ENCODE measurements at regions not wholly inside any gene's neighbourhood (a gene's known extent, or its start where the extent isn't known, plus 50 kb on each side); places are given as distances from the start of the nearest gene placed in this dataset.
"Not testable (repeated sequence)": the region's sequence is repeated elsewhere in the genome, so short reads cannot be mapped to it uniquely, and the experiment has no call there.

DNA sequence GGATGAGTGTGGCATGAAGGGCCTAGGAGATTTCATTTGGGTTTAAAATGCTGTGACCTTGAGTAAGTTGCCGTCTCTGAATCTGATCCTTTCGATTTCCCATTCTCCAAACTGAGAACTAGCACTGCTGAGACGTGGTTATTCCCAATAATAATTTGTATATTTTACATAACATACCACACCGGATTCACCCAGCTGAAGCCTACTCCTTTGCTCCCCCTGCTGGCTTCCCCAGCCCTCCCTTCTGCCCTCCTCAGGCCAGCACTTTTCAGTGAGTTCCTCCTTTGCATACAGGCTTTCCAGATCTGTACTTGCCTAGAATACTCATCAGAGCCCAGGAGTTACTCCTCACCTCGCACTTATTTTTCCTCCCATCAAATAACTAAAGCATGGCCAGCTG lies 255.1 kb downstream of the OR4F29 start:
- DNase-seq (ENCODE audit: low read depth, low spot score) = not testable (repeated sequence)

DNA sequence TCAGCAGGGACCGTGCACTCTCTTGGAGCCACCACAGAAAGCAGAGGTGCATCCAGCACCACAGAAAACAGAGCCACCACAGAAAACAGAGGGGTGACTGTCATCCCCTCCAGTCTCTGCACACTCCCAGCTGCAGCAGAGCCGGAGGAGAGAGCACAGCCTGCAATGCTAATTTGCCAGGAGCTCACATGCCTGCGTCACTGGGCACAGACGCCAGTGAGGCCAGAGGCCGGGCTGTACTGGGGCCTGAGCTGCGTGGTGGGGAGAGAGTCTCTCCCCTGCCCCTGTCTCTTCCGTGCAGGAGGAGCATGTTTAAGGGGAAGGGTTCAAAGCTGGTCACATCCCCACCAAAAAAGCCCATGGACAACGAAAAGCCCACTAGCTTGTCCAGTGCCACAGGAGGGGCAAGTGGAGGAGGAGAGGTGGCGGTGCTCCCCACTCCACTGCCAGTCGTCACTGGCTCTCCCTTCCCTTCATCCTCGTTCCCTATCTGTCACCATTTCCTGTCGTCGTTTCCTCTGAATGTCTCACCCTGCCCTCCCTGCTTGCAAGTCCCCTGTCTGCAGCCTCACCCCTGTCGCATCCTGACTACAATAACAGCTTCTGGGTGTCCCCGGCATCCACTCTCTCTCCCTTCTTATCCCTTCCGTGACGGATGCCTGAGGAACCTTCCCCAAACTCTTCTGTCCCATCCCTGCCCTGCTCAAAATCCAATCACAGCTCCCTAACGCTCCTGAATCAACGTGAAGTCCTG lies 260.0 kb downstream of the OR4F29 start:
- not testable (repeated sequence) for DNase-seq (ENCODE audit: low read depth, low spot score)

DNA sequence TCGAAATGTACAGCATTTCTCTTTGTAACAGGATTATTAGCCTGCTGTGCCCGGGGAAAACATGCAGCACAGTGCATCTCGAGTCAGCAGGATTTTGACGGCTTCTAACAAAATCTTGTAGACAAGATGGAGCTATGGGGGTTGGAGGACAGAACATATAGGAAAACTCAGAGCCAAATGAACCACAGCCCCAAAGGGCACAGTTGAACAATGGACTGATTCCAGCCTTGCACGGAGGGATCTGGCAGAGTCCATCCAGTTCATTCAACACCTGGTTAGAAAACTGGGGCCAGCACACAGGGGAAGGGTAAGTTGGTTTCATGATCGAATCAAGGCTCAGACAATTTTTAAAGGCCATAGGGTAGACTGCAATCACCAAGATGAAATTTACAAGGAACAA lies 260.8 kb downstream of the OR4F29 start:
- not testable (repeated sequence) for DNase-seq (ENCODE audit: low read depth, low spot score)

DNA sequence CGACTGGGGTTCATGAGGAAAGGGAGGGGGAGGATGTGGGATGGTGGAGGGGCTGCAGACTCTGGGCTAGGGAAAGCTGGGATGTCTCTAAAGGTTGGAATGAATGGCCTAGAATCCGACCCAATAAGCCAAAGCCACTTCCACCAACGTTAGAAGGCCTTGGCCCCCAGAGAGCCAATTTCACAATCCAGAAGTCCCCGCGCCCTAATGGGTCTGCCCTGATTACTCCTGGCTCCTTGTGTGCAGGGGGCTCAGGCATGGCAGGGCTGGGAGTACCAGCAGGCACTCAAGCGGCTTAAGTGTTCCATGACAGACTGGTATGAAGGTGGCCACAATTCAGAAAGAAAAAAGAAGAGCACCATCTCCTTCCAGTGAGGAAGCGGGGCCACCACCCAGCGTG lies 261.6 kb downstream of the OR4F29 start:
- DNase-seq (ENCODE audit: low read depth, low spot score) = not testable (repeated sequence)

DNA sequence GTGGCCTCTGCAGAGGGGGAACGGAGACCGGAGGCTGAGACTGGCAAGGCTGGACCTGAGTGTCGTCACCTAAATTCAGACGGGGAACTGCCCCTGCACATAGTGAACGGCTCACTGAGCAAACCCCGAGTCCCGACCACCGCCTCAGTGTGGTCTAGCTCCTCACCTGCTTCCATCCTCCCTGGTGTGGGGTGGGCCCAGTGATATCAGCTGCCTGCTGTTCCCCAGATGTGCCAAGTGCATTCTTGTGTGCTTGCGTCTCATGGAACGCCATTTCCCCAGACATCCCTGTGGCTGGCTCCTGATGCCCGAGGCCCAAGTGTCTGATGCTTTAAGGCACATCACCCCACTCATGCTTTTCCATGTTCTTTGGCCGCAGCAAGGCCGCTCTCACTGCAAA lies 262.2 kb downstream of the OR4F29 start:
- not testable (repeated sequence) for DNase-seq (ENCODE audit: low read depth, low spot score)

DNA sequence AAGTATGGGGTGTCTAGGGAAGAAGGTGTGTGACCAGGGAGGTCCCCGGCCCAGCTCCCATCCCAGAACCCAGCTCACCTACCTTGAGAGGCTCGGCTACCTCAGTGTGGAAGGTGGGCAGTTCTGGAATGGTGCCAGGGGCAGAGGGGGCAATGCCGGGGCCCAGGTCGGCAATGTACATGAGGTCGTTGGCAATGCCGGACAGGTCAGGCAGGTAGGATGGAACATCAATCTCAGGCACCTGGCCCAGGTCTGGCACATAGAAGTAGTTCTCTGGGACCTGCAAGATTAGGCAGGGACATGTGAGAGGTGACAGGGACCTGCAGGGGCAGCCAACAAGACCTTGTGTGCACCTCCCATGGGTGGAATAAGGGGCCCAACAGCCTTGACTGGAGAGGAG lies 264.2 kb downstream of the OR4F29 start:
- DNase-seq (ENCODE audit: low read depth, low spot score) = not testable (repeated sequence)

DNA sequence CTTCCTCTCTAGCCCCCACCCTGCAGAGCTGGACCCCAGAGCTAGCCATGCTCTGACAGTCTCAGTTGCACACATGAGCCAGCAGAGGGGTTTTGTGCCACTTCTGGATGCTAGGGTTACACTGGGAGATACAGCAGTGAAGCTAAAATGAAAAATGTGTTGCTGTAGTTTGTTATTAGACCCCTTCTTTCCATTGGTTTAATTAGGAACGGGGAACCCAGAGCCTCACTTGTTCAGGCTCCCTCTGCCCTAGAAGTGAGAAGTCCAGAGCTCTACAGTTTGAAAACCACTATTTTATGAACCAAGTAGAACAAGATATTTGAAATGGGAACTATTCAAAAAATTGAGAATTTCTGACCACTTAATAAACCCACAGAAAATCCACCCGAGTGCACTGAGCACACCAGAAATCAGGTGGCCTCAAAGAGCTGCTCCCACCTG lies 264.8 kb downstream of the OR4F29 start:
- DNase-seq (ENCODE audit: low read depth, low spot score) = not testable (repeated sequence)

DNA sequence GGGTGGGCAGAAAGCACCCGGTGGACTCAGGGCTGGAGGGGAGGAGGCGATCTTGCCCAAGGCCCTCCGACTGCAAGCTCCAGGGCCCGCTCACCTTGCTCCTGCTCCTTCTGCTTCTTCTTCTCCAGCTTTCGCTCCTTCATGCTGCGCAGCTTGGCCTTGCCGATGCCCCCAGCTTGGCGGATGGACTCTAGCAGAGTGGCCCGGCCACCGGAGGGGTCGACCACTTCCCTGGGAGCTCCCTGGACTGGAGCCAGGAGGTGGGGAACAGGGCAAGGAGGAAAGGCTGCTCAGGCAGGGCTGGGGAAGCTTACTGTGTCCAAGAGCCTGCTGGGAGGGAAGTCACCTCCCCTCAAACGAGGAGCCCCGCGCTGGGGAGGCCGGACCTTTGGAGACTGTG lies 265.3 kb downstream of the OR4F29 start:
- not testable (repeated sequence) for DNase-seq (ENCODE audit: low read depth, low spot score)

DNA sequence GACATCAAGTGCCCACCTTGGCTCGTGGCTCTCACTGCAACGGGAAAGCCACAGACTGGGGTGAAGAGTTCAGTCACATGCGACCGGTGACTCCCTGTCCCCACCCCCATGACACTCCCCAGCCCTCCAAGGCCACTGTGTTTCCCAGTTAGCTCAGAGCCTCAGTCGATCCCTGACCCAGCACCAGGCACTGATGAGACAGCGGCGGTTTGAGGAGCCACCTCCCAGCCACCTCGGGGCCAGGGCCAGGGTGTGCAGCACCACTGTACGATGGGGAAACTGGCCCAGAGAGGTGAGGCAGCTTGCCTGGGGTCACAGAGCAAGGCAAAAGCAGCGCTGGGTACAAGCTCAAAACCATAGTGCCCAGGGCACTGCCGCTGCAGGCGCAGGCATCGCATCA lies 266.0 kb downstream of the OR4F29 start:
- DNase-seq (ENCODE audit: low read depth, low spot score) = not testable (repeated sequence)

DNA sequence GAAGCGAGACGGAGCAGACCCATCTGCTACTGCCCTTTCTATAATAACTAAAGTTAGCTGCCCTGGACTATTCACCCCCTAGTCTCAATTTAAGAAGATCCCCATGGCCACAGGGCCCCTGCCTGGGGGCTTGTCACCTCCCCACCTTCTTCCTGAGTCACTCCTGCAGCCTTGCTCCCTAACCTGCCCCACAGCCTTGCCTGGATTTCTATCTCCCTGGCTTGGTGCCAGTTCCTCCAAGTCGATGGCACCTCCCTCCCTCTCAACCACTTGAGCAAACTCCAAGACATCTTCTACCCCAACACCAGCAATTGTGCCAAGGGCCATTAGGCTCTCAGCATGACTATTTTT lies 267.2 kb downstream of the OR4F29 start:
- DNase-seq (ENCODE audit: low read depth, low spot score) = not testable (repeated sequence)

DNA sequence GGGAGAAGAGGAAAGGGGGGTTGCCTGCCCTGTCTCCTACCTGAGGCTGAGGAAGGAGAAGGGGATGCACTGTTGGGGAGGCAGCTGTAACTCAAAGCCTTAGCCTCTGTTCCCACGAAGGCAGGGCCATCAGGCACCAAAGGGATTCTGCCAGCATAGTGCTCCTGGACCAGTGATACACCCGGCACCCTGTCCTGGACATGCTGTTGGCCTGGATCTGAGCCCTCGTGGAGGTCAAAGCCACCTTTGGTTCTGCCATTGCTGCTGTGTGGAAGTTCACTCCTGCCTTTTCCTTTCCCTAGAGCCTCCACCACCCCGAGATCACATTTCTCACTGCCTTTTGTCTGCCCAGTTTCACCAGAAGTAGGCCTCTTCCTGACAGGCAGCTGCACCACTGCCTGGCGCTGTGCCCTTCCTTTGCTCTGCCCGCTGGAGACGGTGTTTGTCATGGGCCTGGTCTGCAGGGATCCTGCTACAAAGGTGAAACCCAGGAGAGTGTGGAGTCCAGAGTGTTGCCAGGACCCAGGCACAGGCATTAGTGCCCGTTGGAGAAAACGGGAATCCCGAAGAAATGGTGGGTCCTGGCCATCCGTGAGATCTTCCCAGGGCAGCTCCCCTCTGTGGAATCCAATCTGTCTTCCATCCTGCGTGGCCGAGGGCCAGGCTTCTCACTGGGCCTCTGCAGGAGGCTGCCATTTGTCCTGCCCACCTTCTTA lies 267.7 kb downstream of the OR4F29 start:
- not testable (repeated sequence) for DNase-seq (ENCODE audit: low read depth, low spot score)

DNA sequence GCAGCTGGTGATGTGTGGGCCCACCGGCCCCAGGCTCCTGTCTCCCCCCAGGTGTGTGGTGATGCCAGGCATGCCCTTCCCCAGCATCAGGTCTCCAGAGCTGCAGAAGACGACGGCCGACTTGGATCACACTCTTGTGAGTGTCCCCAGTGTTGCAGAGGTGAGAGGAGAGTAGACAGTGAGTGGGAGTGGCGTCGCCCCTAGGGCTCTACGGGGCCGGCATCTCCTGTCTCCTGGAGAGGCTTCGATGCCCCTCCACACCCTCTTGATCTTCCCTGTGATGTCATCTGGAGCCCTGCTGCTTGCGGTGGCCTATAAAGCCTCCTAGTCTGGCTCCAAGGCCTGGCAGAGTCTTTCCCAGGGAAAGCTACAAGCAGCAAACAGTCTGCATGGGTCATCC lies 268.4 kb downstream of the OR4F29 start:
- not testable (repeated sequence) for DNase-seq (ENCODE audit: low read depth, low spot score)

DNA sequence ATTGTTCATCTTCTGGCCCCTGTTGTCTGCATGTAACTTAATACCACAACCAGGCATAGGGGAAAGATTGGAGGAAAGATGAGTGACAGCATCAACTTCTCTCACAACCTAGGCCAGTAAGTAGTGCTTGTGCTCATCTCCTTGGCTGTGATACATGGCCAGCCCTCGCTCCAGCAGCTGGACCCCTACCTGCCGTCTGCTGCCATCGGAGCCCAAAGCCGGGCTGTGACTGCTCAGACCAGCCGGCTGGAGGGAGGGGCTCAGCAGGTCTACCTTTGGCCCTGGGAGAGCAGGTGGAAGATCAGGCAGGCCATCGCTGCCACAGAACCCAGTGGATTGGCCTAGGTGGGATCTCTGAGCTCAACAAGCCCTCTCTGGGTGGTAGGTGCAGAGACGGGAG lies 268.8 kb downstream of the OR4F29 start:
- DNase-seq (ENCODE audit: low read depth, low spot score) = not testable (repeated sequence)

DNA sequence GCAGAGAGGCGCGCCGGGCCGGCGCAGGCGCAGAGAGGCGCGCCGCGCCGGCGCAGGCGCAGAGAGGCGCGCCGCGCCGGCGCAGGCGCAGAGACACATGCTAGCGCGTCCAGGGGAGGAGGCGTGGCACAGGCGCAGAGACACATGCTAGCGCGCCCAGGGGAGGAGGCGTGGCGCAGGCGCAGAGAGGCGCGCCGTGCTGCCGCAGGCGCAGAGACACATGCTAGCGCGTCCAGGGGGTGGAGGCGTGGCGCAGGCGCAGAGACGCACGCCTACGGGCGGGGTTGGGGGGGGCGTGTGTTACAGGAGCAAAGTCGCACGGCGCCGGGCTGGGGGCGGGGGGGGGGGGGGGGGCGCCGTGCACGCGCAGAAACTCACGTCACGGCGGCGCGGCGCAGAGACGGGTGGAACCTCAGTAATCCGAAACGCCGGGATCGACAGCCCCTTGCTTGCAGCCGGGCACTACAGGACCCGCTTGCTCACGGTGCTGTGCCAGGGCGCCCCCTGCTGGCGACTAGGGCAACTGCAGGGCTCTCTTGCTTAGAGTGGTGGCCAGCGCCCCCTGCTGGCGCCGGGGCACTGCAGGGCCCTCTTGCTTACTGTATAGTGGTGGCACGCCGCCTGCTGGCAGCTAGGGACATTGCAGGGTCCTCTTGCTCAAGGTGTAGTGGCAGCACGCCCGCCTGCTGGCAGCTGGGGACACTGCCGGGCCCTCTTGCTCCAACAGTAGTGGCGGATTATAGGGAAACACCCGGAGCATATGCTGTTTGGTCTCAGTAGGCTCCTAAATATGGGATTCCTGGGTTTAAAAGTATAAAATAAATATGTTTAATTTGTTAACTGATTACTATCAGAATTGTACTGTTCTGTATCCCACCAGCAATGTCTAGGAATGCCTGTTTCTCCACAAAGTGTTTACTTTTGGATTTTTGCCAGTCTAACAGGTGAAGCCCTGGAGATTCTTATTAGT lies 269.9 kb downstream of the OR4F29 start:
- not testable (repeated sequence) for DNase-seq (ENCODE audit: low read depth, low spot score)

DNA sequence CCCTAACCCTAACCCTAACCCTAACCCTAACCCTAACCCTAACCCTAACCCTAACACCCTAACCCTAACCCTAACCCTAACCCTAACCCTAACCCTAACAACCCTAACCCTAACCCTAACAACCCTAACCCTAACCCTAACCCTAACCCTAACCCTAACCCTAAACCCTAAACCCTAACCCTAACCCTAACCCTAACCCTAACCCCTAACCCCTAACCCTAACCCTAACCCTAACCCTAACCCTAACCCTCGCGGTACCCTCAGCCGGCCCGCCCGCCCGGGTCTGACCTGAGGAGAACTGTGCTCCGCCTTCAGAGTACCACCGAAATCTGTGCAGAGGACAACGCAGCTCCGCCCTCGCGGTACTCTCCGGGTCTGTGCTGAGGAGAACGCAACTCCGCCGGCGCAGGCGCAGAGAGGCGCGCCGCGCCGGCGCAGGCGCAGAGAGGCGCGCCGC lies 270.7 kb downstream of the OR4F29 start:
- DNase-seq (ENCODE audit: low read depth, low spot score) = not testable (repeated sequence)

DNA sequence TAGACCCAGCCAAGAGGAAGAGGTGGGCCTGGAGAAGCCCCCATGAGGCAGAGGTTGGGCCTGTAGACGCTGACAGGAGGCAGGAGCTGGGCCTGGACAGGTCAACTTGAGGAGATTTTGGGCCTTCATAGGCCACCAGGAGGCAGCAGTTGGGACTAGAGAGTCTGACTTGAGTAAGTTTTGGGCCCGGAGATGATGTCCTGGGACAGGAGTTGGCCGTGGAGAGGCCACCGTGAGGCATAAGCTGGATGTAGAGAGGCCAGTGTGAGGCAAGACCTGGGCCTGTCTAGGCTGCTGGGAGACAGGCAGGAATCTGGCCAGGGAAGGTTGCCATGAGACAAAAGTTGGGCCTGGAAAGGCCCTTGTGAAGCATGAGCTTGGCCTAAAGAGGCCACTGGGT lies 312.6 kb downstream of the OR4F29 start:
- not testable (repeated sequence) for DNase-seq (ENCODE audit: low read depth, low spot score)

DNA sequence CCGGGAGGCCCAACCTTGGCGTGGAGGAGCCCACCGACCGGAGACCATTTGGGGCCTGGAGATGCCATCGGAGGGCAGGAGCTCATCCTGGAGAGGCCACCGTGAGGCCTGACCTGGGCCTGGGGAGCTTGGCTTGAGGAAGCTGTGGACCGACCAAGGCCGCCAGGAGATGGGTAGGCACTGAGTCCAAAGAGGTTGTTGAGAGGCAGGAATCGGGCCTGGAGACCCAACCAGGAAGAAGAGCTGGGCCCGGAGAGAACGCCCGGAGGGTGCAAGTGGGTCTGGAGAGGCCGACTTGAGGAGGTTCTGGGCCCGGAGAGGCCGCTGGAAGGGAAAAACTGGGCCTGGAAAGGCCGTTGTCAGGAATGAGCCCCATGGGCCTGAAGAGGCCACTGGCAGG lies 313.8 kb downstream of the OR4F29 start:
- DNase-seq (ENCODE audit: low read depth, low spot score) = not testable (repeated sequence)

DNA sequence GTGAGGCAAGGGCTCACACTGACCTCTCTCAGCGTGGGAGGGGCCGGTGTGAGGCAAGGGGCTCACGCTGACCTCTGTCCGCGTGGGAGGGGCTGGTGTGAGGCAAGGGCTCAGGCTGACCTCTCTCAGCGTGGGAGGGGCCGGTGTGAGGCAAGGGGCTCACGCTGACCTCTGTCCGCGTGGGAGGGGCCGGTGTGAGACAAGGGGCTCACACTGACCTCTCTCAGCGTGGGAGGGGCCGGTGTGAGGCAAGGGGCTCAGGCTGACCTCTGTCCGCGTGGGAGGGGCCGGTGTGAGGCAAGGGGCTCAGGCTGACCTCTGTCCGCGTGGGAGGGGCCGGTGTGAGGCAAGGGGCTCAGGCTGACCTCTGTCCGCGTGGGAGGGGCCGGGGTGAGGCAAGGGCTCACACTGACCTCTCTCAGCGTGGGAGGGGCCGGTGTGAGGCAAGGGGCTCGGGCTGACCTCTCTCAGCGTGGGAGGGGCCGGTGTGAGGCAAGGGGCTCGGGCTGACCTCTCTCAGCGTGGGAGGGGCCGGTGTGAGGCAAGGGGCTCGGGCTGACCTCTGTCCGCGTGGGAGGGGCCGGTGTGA lies 315.0 kb downstream of the OR4F29 start:
- not testable (repeated sequence) for DNase-seq (ENCODE audit: low read depth, low spot score)

DNA sequence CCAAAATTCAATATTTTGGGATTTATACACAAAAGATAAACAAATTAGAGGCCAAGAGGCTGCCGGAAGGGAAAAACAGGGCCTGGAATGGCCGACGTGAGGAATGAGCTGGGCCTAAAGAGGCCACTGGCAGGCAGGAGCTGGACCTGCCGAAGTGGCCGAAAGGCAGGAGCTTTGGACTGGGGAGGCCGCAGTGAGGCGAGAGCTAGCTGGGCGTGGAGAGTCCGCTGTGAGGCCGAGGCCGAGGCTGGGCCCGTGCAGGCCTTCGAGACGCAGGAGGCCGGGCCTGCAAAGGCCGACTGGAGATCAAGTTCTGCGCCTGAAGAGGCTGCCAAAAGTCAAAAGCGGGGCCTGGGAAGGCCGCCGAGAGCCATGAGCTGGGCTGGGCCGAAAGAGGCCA lies 316.5 kb downstream of the OR4F29 start:
- DNase-seq (ENCODE audit: low read depth, low spot score) = not testable (repeated sequence)

DNA sequence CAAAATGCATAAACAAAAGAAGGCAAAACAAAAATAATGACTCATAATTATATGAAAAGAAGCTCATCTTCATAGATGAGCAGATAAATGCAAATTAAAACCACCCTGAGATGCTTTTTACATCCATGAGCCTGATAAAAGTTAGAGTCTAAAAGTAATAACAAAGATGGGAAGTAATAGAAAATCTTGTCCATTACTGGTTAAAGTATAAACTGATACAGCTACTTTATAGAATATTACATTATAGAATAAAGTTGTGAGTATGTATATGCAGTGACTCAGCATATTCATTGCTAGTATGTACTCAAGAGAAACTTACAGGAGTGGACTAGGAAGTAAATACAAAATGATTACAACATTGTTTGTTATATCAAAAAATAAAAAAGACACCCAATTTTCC lies 333.0 kb downstream of the OR4F29 start:
- DNase-seq (ENCODE audit: low read depth, low spot score) = not testable (repeated sequence)

DNA sequence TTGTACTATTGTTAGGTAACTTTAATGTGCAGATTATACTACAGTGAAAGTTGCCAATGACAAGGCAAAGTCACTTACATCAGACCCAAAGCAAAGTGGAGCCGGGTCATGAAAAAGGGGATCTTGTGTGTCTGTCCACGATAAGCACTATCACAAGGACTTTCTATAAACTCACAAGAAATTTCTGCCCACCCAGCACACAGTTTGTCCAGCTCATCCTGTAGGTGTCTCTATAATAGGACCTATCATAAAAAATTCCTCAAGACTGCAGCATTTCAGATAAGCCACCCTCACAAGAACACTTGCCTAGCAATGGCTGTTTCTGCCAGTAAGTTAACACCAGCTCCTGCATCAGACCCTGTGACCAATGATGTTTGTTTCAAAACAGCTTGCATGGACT lies 335.9 kb downstream of the OR4F29 start:
- not testable (repeated sequence) for DNase-seq (ENCODE audit: low read depth, low spot score)
